ENCODE measurements at regions not wholly inside any gene's neighbourhood (a gene's known extent, or its start where the extent isn't known, plus 50 kb on each side); places are given as distances from the start of the nearest gene placed in this dataset.

DNA sequence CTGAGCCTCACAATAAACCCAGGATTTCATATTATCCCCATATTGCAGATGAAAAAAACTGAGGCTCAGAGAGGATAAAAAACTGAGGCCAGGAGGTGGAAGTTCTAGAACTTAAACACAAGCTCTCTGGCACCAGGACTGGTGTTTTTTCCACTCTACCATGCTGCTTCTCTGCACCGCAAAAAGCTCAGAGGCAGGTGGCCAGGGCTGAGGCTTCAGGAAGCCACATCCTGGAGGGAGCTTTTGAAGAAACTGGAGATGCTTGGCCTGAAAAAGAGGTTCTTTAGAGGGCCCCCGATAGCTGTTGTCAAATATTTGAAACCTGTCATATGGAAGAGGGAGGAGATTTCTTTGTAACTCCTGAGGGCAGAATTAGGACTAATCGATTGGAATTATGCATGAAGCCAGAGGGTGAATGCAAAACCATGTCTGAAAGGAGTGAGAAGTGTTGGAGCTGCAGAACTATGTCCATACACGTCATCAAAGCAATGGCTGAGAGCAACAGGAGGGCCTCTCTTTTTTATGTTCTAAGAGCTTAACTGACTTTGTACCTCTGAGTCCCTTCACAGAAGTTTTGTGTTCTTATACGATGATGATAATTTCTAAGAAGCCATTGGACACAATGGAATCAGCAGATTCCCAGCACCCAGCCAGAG, 448.6 kb downstream of the FUT8 start:
- Histone ChIP-seq H3K36me3 (ENCODE audit: control insufficient read depth, insufficient read depth, low read length) (no peaks in the 10 kb centered on the region), H3K27me3 (ENCODE audit: control insufficient read depth, insufficient read depth, low read length) (no peaks in the 10 kb centered on the region), H3K4me1 (ENCODE audit: control insufficient read depth, insufficient read depth, low read length, poor library complexity, severe bottlenecking) (peaks cover 43% of the 10 kb centered on the region), H3K9me3 (ENCODE audit: control insufficient read depth in 2 of 2, low read length in 2 of 2) (no peaks in the 10 kb centered on the region), H3K27ac (ENCODE audit: insufficient read depth, low read length, poor library complexity, severe bottlenecking) (peak overlapping the region; percentile 49), H3K4me3 (ENCODE audit: low read depth, low read length) (peak overlapping the region; percentile 15)
- Mint-ChIP-seq H3K27ac (peak overlapping the region; percentile 34 to 97 (median 89)), H3K36me3 (no peaks in the 10 kb centered on the region), H3K4me3 (peak overlapping the region in 3 of 4 donors; percentile 22 to 63 (median 47)), H3K27me3 (no peaks in the 10 kb centered on the region), H3K9me3 (peaks cover 0 to 3% (median 0%) of the 10 kb centered on the region in 7 donors), H3K4me1 (peaks cover 30 to 64% (median 47%) of the 10 kb centered on the region in 4 donors)
- peak in 2 of 3 donors; percentile 33 to 85 for DNase-seq
- ATAC-seq (ENCODE audit: low read depth in 2 of 2): peak; percentile 66 to 70

DNA sequence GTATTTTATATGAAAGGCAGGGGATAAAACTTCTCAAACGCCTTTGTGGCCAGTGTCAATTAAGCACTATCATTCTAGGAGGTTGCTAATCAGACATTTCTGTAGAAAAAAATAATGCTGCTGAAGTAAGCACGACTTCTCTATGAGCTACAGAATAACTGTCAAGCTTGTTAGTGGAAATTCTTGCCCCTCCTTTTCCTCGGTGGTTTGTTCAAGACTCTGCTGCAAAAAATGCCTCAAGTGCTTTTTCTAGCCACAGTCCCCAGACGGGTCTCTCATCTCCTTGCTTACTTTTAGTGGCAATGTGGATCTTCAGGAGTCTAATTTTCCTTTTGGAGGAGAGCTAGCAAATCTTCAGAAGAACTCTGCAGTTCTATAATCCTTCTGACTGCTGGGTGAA, 452.0 kb downstream of the FUT8 start:
- H3K4me3 Mint-ChIP-seq: peak overlapping the region in 3 of 4 donors; percentile 29 to 42 (median 35)
- peak; percentile 40 to 50 for ATAC-seq (ENCODE audit: low read depth in 2 of 2)
- no peaks in the 10 kb centered on the region for H3K36me3 Mint-ChIP-seq
- no peaks in the 10 kb centered on the region for H3K27me3 ChIP-seq (ENCODE audit: control insufficient read depth, insufficient read depth, low read length)
- no peaks in the 10 kb centered on the region for H3K9me3 ChIP-seq (ENCODE audit: control insufficient read depth in 2 of 2, low read length in 2 of 2)
- peak overlapping the region; percentile 34 to 90 (median 62) for H3K27ac Mint-ChIP-seq
- H3K9me3 Mint-ChIP-seq: no peaks in the 10 kb centered on the region
- H3K27ac ChIP-seq (ENCODE audit: insufficient read depth, low read length, poor library complexity, severe bottlenecking): no peak overlapping the region
- H3K4me1 ChIP-seq (ENCODE audit: control insufficient read depth, insufficient read depth, low read length, poor library complexity, severe bottlenecking): peaks cover 43% of the 10 kb centered on the region
- DNase-seq: peak in 1 of 3 donors; percentile 82
- no peaks in the 10 kb centered on the region for H3K27me3 Mint-ChIP-seq
- H3K36me3 ChIP-seq (ENCODE audit: control insufficient read depth, insufficient read depth, low read length): no peaks in the 10 kb centered on the region
- H3K4me3 ChIP-seq (ENCODE audit: low read depth, low read length): peak overlapping the region; percentile 19
- H3K4me1 Mint-ChIP-seq: peaks cover 30 to 68% (median 51%) of the 10 kb centered on the region in 4 donors

DNA sequence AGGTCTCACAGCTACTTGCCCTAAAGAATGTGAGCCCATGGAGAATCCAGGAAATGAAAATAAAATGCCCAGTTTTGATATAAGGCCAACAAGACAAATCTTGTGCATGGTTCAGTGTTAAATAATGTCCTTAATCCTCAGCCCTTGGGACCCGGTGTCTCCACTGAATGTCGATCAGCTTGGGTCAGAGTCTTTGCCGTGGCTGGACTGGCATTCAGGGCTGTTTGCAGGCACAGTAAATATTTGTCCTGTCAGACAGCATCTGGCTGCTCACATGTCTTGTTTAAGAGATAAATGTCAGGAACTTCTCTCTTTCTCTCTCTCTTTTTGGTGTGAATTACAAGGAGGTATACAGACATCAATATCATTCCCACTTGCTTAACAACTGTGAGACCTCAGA, 452.5 kb downstream of the FUT8 start:
- Mint-ChIP-seq H3K4me3 (peak overlapping the region in 3 of 4 donors; percentile 29 to 42 (median 35)), H3K27me3 (no peaks in the 10 kb centered on the region), H3K9me3 (no peaks in the 10 kb centered on the region), H3K4me1 (peaks cover 30 to 67% (median 51%) of the 10 kb centered on the region in 4 donors), H3K36me3 (no peaks in the 10 kb centered on the region), H3K27ac (peak overlapping the region; percentile 34 to 90 (median 62))
- ATAC-seq (ENCODE audit: low read depth in 2 of 2) (no peak), DNase-seq (no peak)
- Histone ChIP-seq H3K27ac (ENCODE audit: insufficient read depth, low read length, poor library complexity, severe bottlenecking) (no peak overlapping the region), H3K4me1 (ENCODE audit: control insufficient read depth, insufficient read depth, low read length, poor library complexity, severe bottlenecking) (peaks cover 43% of the 10 kb centered on the region), H3K4me3 (ENCODE audit: low read depth, low read length) (no peak overlapping the region), H3K9me3 (ENCODE audit: control insufficient read depth in 2 of 2, low read length in 2 of 2) (no peaks in the 10 kb centered on the region), H3K27me3 (ENCODE audit: control insufficient read depth, insufficient read depth, low read length) (no peaks in the 10 kb centered on the region), H3K36me3 (ENCODE audit: control insufficient read depth, insufficient read depth, low read length) (no peaks in the 10 kb centered on the region)

DNA sequence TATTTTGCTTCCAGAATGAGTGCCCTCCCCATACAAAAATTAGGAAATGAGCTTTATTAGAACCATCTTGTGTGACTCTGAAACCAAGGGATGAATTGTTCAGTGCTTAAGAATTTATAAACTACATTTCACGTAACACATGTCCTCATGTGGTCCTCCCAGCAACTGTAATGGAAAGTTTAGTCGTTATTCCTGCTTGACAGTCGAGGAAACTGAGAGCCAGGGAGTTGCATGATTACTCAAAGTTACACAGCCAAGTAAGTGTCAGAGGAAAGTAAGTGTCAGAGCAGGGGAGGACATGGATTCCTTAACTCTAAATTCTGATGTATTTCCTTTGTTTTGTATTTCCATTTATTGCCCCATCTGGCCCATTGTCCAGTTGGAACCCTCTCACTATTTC, 453.9 kb downstream of the FUT8 start:
- peaks cover 17 to 55% (median 40%) of the 10 kb centered on the region in 4 donors for H3K4me1 Mint-ChIP-seq
- H3K9me3 ChIP-seq (ENCODE audit: control insufficient read depth in 2 of 2, low read length in 2 of 2): no peaks in the 10 kb centered on the region
- DNase-seq (no peak), ATAC-seq (ENCODE audit: low read depth in 2 of 2) (no peak)
- H3K36me3 Mint-ChIP-seq: no peaks in the 10 kb centered on the region
- H3K27me3 ChIP-seq (ENCODE audit: control insufficient read depth, insufficient read depth, low read length): no peaks in the 10 kb centered on the region
- no peaks in the 10 kb centered on the region for H3K9me3 Mint-ChIP-seq
- peaks cover 30% of the 10 kb centered on the region for H3K4me1 ChIP-seq (ENCODE audit: control insufficient read depth, insufficient read depth, low read length, poor library complexity, severe bottlenecking)
- no peak overlapping the region for H3K4me3 ChIP-seq (ENCODE audit: low read depth, low read length)
- peak overlapping the region in 1 of 3 donors; percentile 12 for H3K27ac Mint-ChIP-seq
- H3K36me3 ChIP-seq (ENCODE audit: control insufficient read depth, insufficient read depth, low read length): no peaks in the 10 kb centered on the region
- no peak overlapping the region for H3K4me3 Mint-ChIP-seq
- H3K27me3 Mint-ChIP-seq: no peaks in the 10 kb centered on the region
- no peak overlapping the region for H3K27ac ChIP-seq (ENCODE audit: insufficient read depth, low read length, poor library complexity, severe bottlenecking)

DNA sequence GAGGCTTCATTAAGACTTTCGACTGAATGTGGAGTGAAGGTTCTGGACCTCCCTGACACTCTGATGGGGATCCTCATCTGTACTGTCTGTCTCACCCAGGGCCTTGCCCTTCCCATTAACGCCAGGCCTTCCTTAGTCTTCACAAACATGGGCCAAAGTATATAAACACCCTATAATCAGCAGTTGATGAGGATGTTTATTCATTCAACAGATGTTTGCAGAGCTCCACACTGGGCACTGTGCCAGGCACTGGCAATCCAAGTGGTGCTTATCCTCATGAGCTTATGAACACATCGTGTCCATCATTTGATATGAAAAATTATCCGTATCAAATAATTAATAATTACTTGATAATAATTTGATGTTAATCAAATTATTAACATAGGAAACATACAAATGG, 454.4 kb downstream of the FUT8 start:
- H3K9me3 Mint-ChIP-seq: no peaks in the 10 kb centered on the region
- no peak for ATAC-seq (ENCODE audit: low read depth in 2 of 2)
- no peaks in the 10 kb centered on the region for H3K36me3 Mint-ChIP-seq
- H3K4me3 ChIP-seq (ENCODE audit: low read depth, low read length): no peak overlapping the region
- no peak overlapping the region for H3K4me3 Mint-ChIP-seq
- H3K4me1 Mint-ChIP-seq: peaks cover 15 to 51% (median 37%) of the 10 kb centered on the region in 4 donors
- no peaks in the 10 kb centered on the region for H3K36me3 ChIP-seq (ENCODE audit: control insufficient read depth, insufficient read depth, low read length)
- no peaks in the 10 kb centered on the region for H3K9me3 ChIP-seq (ENCODE audit: control insufficient read depth in 2 of 2, low read length in 2 of 2)
- no peaks in the 10 kb centered on the region for H3K27me3 ChIP-seq (ENCODE audit: control insufficient read depth, insufficient read depth, low read length)
- no peaks in the 10 kb centered on the region for H3K27me3 Mint-ChIP-seq
- peaks cover 27% of the 10 kb centered on the region for H3K4me1 ChIP-seq (ENCODE audit: control insufficient read depth, insufficient read depth, low read length, poor library complexity, severe bottlenecking)
- no peak for DNase-seq
- no peak overlapping the region for H3K27ac ChIP-seq (ENCODE audit: insufficient read depth, low read length, poor library complexity, severe bottlenecking)
- no peak overlapping the region for H3K27ac Mint-ChIP-seq

DNA sequence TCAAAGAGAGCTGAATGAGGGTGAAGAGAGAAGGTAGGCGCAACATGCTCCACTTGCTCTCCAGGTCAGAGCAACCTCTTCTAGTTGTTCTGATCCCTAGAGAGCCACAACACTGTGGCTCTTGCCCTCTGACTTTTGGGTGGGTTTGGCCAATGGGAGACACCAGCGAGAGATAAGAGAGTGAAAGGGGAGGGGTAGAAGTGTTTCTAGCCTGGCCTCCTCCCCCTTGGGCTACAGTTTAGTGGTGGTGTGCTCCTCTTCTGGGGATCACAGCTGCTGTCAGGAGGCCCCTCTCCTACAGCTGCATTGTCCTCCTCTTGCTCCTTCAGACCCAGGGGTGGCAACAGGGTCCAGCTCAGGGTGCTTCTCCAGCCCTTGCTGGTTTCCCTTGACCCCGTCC, 454.8 kb downstream of the FUT8 start:
- Histone ChIP-seq H3K4me1 (ENCODE audit: control insufficient read depth, insufficient read depth, low read length, poor library complexity, severe bottlenecking) (peaks cover 27% of the 10 kb centered on the region), H3K4me3 (ENCODE audit: low read depth, low read length) (no peak overlapping the region), H3K36me3 (ENCODE audit: control insufficient read depth, insufficient read depth, low read length) (no peaks in the 10 kb centered on the region), H3K9me3 (ENCODE audit: control insufficient read depth in 2 of 2, low read length in 2 of 2) (no peaks in the 10 kb centered on the region), H3K27ac (ENCODE audit: insufficient read depth, low read length, poor library complexity, severe bottlenecking) (no peak overlapping the region), H3K27me3 (ENCODE audit: control insufficient read depth, insufficient read depth, low read length) (no peaks in the 10 kb centered on the region)
- H3K9me3 Mint-ChIP-seq: no peaks in the 10 kb centered on the region
- H3K27me3 Mint-ChIP-seq: no peaks in the 10 kb centered on the region
- peaks cover 15 to 47% (median 33%) of the 10 kb centered on the region in 4 donors for H3K4me1 Mint-ChIP-seq
- DNase-seq: no peak
- no peaks in the 10 kb centered on the region for H3K36me3 Mint-ChIP-seq
- no peak for ATAC-seq (ENCODE audit: low read depth in 2 of 2)
- H3K27ac Mint-ChIP-seq: no peak overlapping the region
- no peak overlapping the region for H3K4me3 Mint-ChIP-seq

DNA sequence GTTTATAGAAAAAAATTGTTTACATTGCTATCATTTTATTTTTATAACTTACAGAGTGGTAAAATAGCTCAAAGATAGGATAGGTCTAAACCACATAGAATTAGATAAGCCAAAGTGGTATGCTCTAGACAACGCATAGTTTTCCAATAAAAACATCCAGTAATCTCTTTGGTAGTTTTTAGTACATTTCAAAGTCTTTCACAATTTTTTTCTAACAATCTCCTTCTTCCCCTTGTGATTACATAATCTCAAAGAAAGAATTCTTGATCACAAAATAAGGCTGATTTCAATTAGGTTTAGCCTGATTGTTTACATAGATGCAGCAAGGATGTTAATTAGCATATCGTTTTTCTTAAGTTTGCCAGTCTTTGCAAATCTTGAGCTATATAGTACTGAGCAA, 460.0 kb downstream of the FUT8 start:
- Histone ChIP-seq H3K9me3 (ENCODE audit: control insufficient read depth in 2 of 2, low read length in 2 of 2) (peaks cover 7 to 8% of the 10 kb centered on the region in 2 experiments), H3K27me3 (ENCODE audit: control insufficient read depth, insufficient read depth, low read length) (no peaks in the 10 kb centered on the region), H3K27ac (ENCODE audit: insufficient read depth, low read length, poor library complexity, severe bottlenecking) (no peak overlapping the region), H3K4me1 (ENCODE audit: control insufficient read depth, insufficient read depth, low read length, poor library complexity, severe bottlenecking) (peaks cover 14% of the 10 kb centered on the region), H3K4me3 (ENCODE audit: low read depth, low read length) (no peak overlapping the region), H3K36me3 (ENCODE audit: control insufficient read depth, insufficient read depth, low read length) (no peaks in the 10 kb centered on the region)
- H3K4me3 Mint-ChIP-seq: no peak overlapping the region
- DNase-seq: no peak
- H3K27ac Mint-ChIP-seq: no peak overlapping the region
- H3K4me1 Mint-ChIP-seq: peaks cover 2 to 8% (median 5%) of the 10 kb centered on the region in 4 donors
- H3K36me3 Mint-ChIP-seq: no peaks in the 10 kb centered on the region
- peaks cover 0 to 1% (median 0%) of the 10 kb centered on the region in 7 donors for H3K9me3 Mint-ChIP-seq
- no peak for ATAC-seq (ENCODE audit: low read depth in 2 of 2)
- H3K27me3 Mint-ChIP-seq: no peaks in the 10 kb centered on the region

DNA sequence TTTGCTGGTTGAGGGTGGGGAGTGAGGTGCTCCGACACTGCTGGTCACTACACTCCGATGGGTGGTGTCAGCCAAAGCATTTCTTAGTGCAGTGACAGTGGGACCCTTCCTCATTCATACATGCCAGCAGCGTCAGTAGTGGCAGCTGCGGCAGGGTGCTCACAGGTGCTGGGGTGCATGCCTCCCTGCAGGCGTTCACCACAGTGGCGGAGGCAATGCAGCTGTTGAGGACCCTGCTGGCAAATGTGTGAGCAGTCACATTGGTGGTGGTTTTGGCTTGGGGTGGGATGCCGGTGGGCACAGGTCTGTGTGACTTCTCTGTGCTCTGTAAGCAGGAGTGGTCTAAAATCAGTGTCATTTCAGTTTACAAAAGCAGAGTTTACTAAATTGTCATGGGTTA, 464.6 kb downstream of the FUT8 start:
- no peak for ATAC-seq (ENCODE audit: low read depth in 2 of 2)
- H3K36me3 Mint-ChIP-seq: no peaks in the 10 kb centered on the region
- Histone ChIP-seq H3K36me3 (ENCODE audit: control insufficient read depth, insufficient read depth, low read length) (no peaks in the 10 kb centered on the region), H3K9me3 (ENCODE audit: control insufficient read depth in 2 of 2, low read length in 2 of 2) (peaks cover 7 to 8% of the 10 kb centered on the region in 2 experiments), H3K4me3 (ENCODE audit: low read depth, low read length) (no peak overlapping the region), H3K27ac (ENCODE audit: insufficient read depth, low read length, poor library complexity, severe bottlenecking) (peak overlapping the region; percentile 55), H3K27me3 (ENCODE audit: control insufficient read depth, insufficient read depth, low read length) (no peaks in the 10 kb centered on the region), H3K4me1 (ENCODE audit: control insufficient read depth, insufficient read depth, low read length, poor library complexity, severe bottlenecking) (peaks cover 37% of the 10 kb centered on the region)
- peak overlapping the region; percentile 29 to 74 (median 60) for H3K4me3 Mint-ChIP-seq
- peak in 1 of 3 donors; percentile 11 for DNase-seq
- H3K9me3 Mint-ChIP-seq: peaks cover 0 to 4% (median 0%) of the 10 kb centered on the region in 7 donors
- H3K4me1 Mint-ChIP-seq: peaks cover 18 to 35% (median 27%) of the 10 kb centered on the region in 4 donors
- no peak overlapping the region for H3K27ac Mint-ChIP-seq
- no peaks in the 10 kb centered on the region for H3K27me3 Mint-ChIP-seq

Data from CD4-positive, CD25-positive, alpha-beta regulatory T cell (primary cell).